Endothelial cell of umbilical vein (primary cell): ENCODE measurements at regions not wholly inside any gene's neighbourhood (a gene's known extent, or its start where the extent isn't known, plus 50 kb on each side); places are given as distances from the start of the nearest gene placed in this dataset.

ENCODE experiments used
- BruUV-seq: library from RNA; stranded (reverse); fragments of 400-500 nt; replicated peaks from 2 replicates; lab custom pipeline; 2021; lab: Mats Ljungman, UMichigan
- CTCF ChIA-PET: fragments of 300-600, 350-600 bp; sonication (Branson Sonifier 250); formaldehyde crosslinking; loops from one replicate; lab custom pipeline; 2021; ENCODE audit warnings: antibody characterized with exemption, inconsistent platforms; lab: Charles Lee
- POLR2A ChIA-PET: fragments of 300-600, 350-600 bp; sonication (Branson Sonifier 250); formaldehyde crosslinking; loops from one replicate; lab custom pipeline; 2021; ENCODE audit warnings: antibody characterized with exemption, inconsistent platforms; lab: Charles Lee
- DNase-seq: peaks from one replicate; pipeline ENCODE4 v3.0.0-alpha.2; 2011; ENCODE audit warnings: low read depth, low spot score
- FAIRE-seq: peaks from 2 replicates; lab custom pipeline; 2011; peaks lifted over from hg19 to GRCh38; lab: Jason Lieb, UNC
- H2AFZ ChIP-seq: 2 replicates; pipeline ENCODE4 v1.6.0; 2012; ENCODE audit warnings: low read depth, low read length, control low read depth, inconsistent platforms
- H3K27ac ChIP-seq: 2 replicates; pipeline ENCODE4 v1.5.1; 2011; ENCODE audit warnings: low read depth, mild to moderate bottlenecking, control low read depth, low read length, moderate library complexity; ENCODE audit not compliant: insufficient read depth
- H3K27me3 ChIP-seq, 2 experiments: 2 replicates each; pipeline versions ENCODE4 v1.6.0 to v1.6.1; 2011; ENCODE audit warnings: low read length in 2 of 2, mixed read lengths in 1 of 2; ENCODE audit not compliant: control insufficient read depth in 2 of 2, insufficient read depth in 2 of 2
- H3K36me3 ChIP-seq, 2 experiments: 2 replicates in 1 of 2; 3 replicates in 1 of 2; pipeline ENCODE4 v1.5.1; 2011; ENCODE audit warnings: low read length in 2 of 2, mild to moderate bottlenecking in 1 of 2, moderate library complexity in 1 of 2; ENCODE audit not compliant: control insufficient read depth in 2 of 2, insufficient read depth in 2 of 2; ENCODE audit errors: extremely low read depth in 1 of 2
- H3K4me1 ChIP-seq: 3 replicates; pipeline ENCODE4 v1.5.1; 2011; ENCODE audit warnings: mild to moderate bottlenecking, low read length; ENCODE audit not compliant: control insufficient read depth, insufficient read depth; ENCODE audit errors: extremely low read depth
- H3K4me2 ChIP-seq: 2 replicates; pipeline ENCODE4 v1.6.1; 2011; ENCODE audit warnings: low read length, control low read depth, mixed read lengths; ENCODE audit not compliant: insufficient read depth
- H3K4me3 ChIP-seq, 3 experiments: fragments of 200-600 bp in 1 of 3; sonication (generic), shearing (Covaris generic) in 1 of 3; replicated peaks in 1 of 3; 2 replicates each; pipeline ENCODE4 v1.5.1; 2011 to 2016; ENCODE audit warnings: control low read depth in 3 of 3, low read length in 3 of 3, mild to moderate bottlenecking in 2 of 3, inconsistent platforms in 1 of 3, low read depth in 1 of 3, moderate library complexity in 1 of 3; ENCODE audit not compliant: insufficient read depth in 1 of 3
- H3K79me2 ChIP-seq: 2 replicates; pipeline ENCODE4 v1.6.0; 2012; ENCODE audit warnings: low read length, inconsistent platforms; ENCODE audit not compliant: control insufficient read depth, insufficient read depth
- H3K9ac ChIP-seq: replicated peaks from 2 replicates; pipeline ENCODE3; 2011; ENCODE audit warnings: low read length, control low read depth; ENCODE audit not compliant: insufficient read depth; ENCODE audit errors: extremely low read depth
- H3K9me1 ChIP-seq: replicated peaks from 3 replicates; pipeline ENCODE4 v1.6.0; 2011; ENCODE audit warnings: mild to moderate bottlenecking, low read length; ENCODE audit not compliant: control insufficient read depth, insufficient read depth; ENCODE audit errors: extremely low read depth
- H3K9me3 ChIP-seq: replicated peaks from 2 replicates; pipeline ENCODE4 v1.5.1; 2012; ENCODE audit warnings: low read length, inconsistent platforms; ENCODE audit not compliant: control insufficient read depth, insufficient read depth
- H4K20me1 ChIP-seq: replicated peaks from 2 replicates; pipeline ENCODE3; 2011; ENCODE audit warnings: mild to moderate bottlenecking, low read length; ENCODE audit not compliant: control insufficient read depth, insufficient read depth; ENCODE audit errors: extremely low read depth
- EZH2 ChIP-seq: IDR thresholded peaks from 2 replicates; pipeline ENCODE4 v1.6.1; 2012; ENCODE audit warnings: borderline replicate concordance, low read depth, mild to moderate bottlenecking, moderate library complexity, low read length, inconsistent platforms; ENCODE audit not compliant: severe bottlenecking
- FOS ChIP-seq: IDR thresholded peaks from 2 replicates; pipeline ENCODE4 v1.6.1; 2011; ENCODE audit warnings: mild to moderate bottlenecking, low read length, moderate library complexity, borderline replicate concordance; ENCODE audit not compliant: insufficient read depth
- GATA2 ChIP-seq: IDR thresholded peaks from 2 replicates; pipeline ENCODE4 v1.7.0; 2011; ENCODE audit warnings: low read depth, mild to moderate bottlenecking, moderate library complexity, mixed read lengths, low read length; ENCODE audit not compliant: insufficient read length, insufficient read depth
- JUN ChIP-seq: IDR thresholded peaks from 2 replicates; pipeline ENCODE4 v1.6.1; 2011; ENCODE audit warnings: borderline replicate concordance, low read depth; ENCODE audit not compliant: insufficient read length, insufficient read depth
- MYC ChIP-seq: IDR thresholded peaks from one replicate; pipeline ENCODE4 v1.6.1; 2011; ENCODE audit warnings: mild to moderate bottlenecking, low read depth, low read length
- POLR2A ChIP-seq: IDR thresholded peaks from 2 replicates; pipeline ENCODE4 v1.6.1; 2012; ENCODE audit warnings: low read depth, mild to moderate bottlenecking, control low read depth, low read length
- POLR2AphosphoS5 ChIP-seq: IDR thresholded peaks from 2 replicates; pipeline ENCODE4 v1.6.1; 2012; ENCODE audit warnings: low read depth, mild to moderate bottlenecking, control low read depth, low read length, moderate library complexity; ENCODE audit not compliant: insufficient read depth
- dilution Hi-C: fragments of 300-500 bp; cut with MboI; formaldehyde crosslinking; loops from one replicate; pipeline ENCODE4 v1.15.0; 2019; ENCODE audit warnings: low sequenced_read_pairs; ENCODE audit not compliant: extremely low pct_ligation_motif_present
- intact Hi-C: fragments of 100-400 bp; cut with micrococcal nuclease; formaldehyde crosslinking; loops from one replicate; pipeline ENCODE4 v1.10.0; 2022
- TF ChIP-seq, protein P1 (sequence below), 2 donors: IDR thresholded peaks; 1 replicate in 1 of 2; 2 replicates in 1 of 2; pipeline ENCODE4 v1.5.1; 2011; ENCODE audit warnings: low read length in 2 of 2, mild to moderate bottlenecking in 2 of 2, moderate library complexity in 2 of 2, control low read depth in 1 of 2, inconsistent platforms in 1 of 2, low read depth in 1 of 2; ENCODE audit not compliant: insufficient read depth in 1 of 2; ENCODE audit errors: extremely low read depth in 1 of 2
- TF ChIP-seq, protein P2 (sequence below): IDR thresholded peaks from 2 replicates; pipeline ENCODE4 v1.6.1; 2011; ENCODE audit not compliant: insufficient read depth, insufficient read length

DNA sequence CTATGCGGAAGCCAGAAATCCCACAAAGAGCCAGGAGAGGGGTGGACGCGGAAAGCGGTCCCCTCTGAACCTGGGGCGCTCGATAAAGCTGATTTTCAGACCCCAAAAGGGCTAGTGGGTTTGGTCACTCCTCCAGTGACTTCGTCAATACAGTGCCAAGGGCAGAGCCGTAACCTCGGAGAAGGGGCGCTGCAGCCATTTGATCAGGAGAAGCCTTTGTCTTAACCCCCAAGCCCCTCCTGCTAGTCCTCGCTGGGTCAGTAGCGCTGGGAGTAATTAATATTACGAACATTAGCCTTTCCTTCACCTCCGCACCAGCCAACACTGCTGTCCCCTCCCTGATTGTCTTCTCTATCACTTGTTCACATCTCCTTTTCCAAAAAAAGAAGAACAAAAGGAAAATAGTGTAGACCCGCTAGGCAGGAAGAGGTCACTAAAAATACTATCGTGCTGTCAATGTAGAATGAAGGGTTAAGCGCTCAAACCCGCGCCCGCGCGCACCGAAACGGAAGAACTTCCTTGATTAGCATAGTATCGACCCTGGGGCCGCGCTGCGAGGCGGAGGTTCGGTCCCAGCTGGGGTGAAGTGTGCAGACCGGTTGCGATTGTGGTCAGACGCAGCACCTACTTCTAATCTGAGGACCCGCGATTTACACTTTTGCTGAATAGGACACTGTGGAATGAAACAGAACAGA lies 63.2 kb upstream of the MAPRE2 start:
- FAIRE-seq (no peak), DNase-seq (peak; percentile 34)
- POLR2A ChIA-PET: interaction anchor here (1.0 kb wide), 1 partner anchor 7 kb away, joined by 3 read pairs; no protein-coding TSS in a partner anchor
- Histone ChIP-seq H3K4me2 (peak overlapping the region; percentile 94), H3K9me1 (no peaks in the 10 kb centered on the region), H3K79me2 (no peaks in the 10 kb centered on the region), H3K9ac (peak overlapping the region; percentile 58), H2AFZ (peak overlapping the region; percentile 96), H3K4me1 (peaks cover 28% of the 10 kb centered on the region), H3K9me3 (no peaks in the 10 kb centered on the region), H3K36me3 (no peaks in the 10 kb centered on the region), H3K4me3 (peak overlapping the region; percentile 19 to 82 (median 69)), H3K27ac (no peak overlapping the region), H4K20me1 (no peaks in the 10 kb centered on the region), H3K27me3 (peaks cover 12 to 18% of the 10 kb centered on the region in 2 experiments)
- BruUV-seq: no TSS peak
- dilution Hi-C loops: no loop called here
- intact Hi-C loops: loop anchor here (1.0 to 10.0 kb wide), 4 partner anchors 65 to 383 kb away; no protein-coding TSS in a partner anchor
- CTCF ChIA-PET: interaction anchor here (0.9 to 1.5 kb wide), 5 partner anchors 21 to 401 kb away, joined by 3 to 5 read pairs (median 3); no protein-coding TSS in a partner anchor
- no peak for TF ChIP-seq POLR2AphosphoS5
- TF ChIP-seq, protein P1, sequence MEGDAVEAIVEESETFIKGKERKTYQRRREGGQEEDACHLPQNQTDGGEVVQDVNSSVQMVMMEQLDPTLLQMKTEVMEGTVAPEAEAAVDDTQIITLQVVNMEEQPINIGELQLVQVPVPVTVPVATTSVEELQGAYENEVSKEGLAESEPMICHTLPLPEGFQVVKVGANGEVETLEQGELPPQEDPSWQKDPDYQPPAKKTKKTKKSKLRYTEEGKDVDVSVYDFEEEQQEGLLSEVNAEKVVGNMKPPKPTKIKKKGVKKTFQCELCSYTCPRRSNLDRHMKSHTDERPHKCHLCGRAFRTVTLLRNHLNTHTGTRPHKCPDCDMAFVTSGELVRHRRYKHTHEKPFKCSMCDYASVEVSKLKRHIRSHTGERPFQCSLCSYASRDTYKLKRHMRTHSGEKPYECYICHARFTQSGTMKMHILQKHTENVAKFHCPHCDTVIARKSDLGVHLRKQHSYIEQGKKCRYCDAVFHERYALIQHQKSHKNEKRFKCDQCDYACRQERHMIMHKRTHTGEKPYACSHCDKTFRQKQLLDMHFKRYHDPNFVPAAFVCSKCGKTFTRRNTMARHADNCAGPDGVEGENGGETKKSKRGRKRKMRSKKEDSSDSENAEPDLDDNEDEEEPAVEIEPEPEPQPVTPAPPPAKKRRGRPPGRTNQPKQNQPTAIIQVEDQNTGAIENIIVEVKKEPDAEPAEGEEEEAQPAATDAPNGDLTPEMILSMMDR (IDR thresholded peaks at IDR 0.05; ENCODE audit: extremely low read depth in 1 of 2, insufficient read depth in 1 of 2, low read depth in 1 of 2, low read length in 2 of 2): no peak
- no peak for TF ChIP-seq GATA2
- no peak for TF ChIP-seq EZH2
- TF ChIP-seq JUN: no peak
- no peak for TF ChIP-seq POLR2A
- TF ChIP-seq MYC: no peak
- TF ChIP-seq, protein P2, sequence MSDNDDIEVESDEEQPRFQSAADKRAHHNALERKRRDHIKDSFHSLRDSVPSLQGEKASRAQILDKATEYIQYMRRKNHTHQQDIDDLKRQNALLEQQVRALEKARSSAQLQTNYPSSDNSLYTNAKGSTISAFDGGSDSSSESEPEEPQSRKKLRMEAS: no peak
- no peak for TF ChIP-seq FOS
